NCI-H1436 (cell line): ENCODE measurements at regions not wholly inside any gene's neighbourhood (a gene's known extent, or its start where the extent isn't known, plus 50 kb on each side); places are given as distances from the start of the nearest gene placed in this dataset.

Experiments used
- DNase-seq: peaks from one replicate; lab custom pipeline; 2025; lab: John Stamatoyannopoulos, UW

DNA sequence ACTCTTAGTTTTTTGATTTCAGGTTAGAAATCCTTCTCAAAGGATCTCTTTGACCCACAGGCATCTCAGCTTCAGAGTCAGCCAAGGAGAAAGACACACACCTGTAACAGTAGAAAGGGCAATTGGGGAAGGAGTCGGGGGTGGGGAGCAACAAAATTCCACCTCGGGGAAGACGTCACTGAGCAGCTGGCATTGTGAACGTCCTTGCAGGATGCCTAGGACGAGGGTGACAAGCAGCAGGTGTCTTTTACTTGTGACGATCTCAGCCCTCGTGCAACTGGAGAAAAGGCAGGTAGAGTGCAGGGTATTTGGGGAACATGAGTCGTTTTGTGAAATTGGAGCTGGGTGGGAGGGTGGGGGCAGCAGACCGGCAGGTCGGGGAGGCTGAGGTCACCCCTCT lies 627.0 kb downstream of the ACTR3B start:
- DNase-seq = peak; percentile 54

DNA sequence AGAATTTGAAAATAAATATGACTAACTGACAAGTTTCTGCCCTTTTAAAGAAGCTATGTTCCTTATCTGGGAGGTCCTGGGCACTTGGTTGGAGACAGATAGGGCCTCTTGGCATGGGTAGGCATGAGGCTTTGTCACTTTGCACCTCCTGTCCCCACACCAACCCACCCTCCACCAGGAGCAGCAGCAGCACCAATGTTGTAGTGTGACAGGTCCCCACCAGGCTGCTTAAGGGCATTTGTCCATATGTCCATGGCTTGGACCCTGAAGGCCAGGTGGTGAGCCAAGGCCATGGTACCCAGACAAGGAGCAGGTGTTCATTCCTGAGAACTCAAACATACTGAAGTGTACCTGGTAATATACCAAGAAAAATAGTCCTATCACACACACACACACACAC lies 629.1 kb downstream of the ACTR3B start:
- no peak for DNase-seq

DNA sequence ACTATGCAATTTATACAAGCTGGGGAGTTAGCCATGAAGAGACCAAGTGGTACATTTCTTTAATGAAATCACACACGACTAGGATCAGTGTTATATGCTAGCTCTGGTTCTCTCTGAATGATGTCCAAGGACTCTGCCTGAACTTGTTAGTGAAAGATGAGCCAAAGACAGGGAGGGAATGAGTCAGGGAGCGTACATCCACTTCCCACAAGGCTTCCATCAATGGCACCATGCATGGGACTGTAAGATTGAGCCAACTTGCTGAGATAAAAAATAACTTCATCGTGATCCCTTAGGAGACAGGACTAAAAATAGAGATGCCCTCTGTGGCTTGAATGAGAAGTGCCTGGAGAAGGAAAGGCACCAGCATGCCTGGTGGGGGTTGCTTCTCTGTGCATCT lies 629.7 kb downstream of the ACTR3B start:
- DNase-seq = no peak

DNA sequence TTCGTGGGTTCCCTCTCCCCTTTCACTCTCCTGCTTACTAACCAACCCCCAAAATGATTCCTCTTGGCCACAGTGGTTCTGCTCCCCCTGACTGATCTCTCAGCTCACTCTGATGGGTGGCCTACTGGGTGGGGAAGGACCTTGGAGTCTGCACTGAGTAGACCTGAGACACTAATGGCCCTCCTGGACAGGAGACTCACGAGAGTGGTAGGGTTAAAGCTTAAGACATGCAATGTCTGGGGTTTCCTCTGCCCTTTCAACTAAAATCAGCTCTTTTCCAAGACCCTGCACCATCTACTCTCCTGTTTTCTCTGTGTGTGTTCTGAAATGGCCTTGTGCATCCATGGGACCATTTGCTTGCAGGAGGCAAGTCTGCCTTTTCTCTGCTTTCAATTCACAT lies 631.4 kb downstream of the ACTR3B start:
- DNase-seq = no peak

DNA sequence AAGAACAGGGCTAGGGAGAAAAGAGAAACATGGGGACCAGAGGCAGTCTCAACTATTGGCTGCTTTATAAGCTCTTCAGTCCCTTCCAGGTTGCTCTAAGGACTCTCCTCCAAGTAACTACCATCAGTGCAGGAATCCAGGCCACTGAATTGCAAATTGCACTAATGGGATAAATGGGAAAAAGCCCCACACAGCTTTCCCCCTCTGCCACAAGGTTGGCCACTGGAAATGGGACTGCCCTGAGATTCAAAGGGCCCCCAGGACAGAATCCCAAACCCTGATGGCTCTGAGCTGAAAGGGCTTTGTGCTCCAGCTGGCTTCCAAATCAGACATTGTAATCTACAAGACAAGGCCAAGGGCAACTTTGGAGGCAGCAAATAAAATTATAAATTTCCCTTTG lies 633.2 kb downstream of the ACTR3B start:
- no peak for DNase-seq

DNA sequence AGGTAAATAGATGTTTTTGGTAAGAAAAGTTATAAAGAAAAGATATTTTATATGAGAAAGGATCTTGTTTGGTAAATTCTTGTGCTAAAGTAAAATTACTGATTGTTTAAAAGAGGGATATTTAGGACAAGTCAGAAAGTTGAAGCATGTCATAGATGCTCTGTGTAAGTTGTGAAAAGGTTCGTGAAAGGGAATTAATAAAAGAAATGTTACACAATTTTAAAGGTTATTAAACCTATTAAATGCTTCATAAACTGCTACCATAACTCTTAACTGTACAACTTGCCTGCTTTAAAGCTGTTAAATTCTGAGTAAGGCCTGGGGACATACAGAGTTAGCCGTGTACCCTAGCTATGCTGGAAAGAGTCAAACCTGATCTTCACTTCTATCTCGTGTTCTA lies 634.1 kb downstream of the ACTR3B start:
- DNase-seq = no peak

DNA sequence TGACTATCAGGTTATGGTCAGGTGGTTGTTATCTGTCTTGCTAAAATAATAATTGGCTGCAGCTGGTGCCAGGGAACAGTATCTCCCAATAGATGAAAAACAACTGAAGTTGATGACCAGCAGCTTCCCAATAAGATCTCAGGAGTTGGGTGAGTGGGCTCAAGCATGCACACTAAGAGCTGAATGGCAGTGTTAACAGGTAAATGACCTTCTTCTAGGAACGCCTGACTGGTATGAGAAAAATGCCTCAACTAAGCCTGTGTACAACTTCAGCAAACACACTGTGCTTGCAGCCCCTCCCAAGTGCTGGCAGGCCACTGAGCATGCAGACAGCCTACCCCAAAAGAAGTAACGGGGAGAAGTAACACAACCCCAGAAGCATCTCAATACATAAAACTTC lies 636.9 kb downstream of the ACTR3B start:
- no peak for DNase-seq

DNA sequence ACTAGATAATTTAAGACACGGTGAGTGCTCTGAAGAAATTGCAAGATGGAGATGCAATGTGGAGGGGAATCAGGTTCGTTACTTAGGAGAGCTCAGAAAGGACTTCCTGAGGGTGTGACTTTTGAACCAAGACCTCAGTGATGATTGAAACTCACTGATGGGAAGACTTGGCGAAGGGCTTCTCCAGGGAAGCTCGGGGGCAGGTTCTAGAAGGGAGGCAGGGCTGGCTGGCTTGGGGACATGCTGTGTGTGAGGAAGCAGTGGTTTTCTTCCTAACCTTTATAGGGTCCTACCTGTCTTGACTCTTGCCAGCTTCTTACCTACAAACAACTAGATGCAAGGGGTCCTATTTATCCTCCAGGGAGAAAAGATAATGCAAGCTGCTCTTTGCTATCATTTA lies 637.9 kb downstream of the ACTR3B start:
- no peak for DNase-seq

DNA sequence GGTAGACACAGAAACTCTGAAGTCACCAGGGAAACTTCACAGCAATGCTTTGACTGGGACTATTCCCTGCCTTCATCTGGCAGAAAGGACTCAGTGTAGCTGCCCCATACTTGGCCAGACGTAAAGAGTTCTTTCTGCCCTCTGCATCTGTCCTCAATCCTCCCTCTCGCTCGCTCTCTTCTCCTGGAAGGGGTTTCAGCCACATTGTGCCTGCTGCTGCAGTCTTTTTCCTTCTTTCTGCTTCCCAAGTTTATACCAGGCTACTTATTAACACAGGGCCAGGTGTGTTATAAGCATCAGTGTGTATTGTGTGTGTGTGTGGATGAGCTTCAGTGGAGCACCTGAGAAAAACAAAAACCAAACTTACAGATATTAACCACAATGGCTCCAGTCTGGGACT lies 638.4 kb downstream of the ACTR3B start:
- DNase-seq = no peak

DNA sequence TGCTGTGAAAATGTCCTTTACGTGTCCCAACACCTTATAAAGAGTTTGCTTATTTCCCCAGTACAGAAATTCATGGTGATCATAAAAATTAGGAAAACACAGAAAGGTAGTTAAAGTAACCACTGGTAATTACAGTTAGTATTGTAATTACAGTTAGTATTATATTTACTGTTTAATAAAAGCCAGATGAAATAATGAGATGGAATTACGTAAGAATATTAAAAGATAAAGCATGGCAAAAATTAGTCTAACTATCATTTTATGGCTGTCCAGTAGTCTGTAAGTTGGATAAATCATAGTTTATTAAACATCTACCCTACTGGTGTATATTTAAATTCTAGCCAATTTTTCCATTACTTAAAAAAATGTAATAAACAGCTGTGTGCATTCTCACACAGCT lies 638.8 kb downstream of the ACTR3B start:
- no peak for DNase-seq

DNA sequence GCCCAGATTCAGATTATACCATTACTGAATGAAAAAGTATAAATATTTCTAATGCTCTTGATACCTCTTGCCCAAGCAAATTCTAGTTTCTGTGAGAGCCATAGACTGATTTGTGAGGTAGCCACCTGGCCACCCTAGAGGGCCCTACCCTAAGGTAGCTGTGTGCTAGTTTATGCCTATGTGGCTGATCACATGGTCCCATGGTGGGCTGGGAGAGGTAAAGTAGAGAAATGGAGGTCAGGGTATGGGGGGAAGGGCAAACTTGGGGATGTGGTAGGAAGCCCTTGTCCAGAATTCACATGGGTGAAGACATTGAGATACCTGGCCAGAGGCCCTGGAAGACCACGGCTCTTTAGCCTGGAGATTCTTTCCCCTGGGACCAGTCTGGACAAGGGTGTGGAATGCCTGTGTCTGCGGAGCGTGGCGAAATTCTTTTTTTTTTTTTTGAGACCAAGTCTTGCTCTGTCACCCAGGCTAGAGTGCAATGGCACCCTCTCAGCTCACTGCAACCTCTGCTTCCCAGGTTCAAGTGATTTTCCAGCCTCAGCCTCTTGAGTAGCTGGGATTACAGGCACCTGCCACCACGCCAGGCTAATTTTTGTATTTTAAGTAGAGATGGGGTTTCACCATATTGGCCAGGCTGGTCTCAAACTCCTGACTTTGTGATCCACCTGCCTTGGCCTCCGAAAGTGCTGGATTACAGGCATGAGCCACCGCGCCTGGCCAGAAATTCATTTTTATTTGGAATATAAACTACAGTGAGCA lies 639.4 kb downstream of the ACTR3B start:
- DNase-seq = no peak

DNA sequence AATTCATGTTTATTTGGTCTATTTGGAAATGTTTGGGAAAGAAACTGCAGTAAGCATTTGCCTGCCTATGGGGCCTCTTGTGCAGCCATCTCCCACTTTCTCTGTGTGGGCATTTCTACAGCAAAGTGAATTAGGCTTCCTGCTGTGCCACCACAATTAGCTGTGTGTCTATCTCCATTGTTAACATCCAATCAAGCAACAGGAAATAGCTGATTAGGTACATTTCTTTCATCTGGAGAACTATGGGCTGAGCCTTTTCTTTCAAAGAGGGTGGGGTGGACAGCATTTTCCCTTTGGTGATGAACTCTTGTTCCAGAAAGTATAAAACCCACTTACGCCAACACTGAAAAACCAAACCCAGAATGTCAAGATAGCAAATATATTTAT lies 640.0 kb downstream of the ACTR3B start:
- DNase-seq = no peak

DNA sequence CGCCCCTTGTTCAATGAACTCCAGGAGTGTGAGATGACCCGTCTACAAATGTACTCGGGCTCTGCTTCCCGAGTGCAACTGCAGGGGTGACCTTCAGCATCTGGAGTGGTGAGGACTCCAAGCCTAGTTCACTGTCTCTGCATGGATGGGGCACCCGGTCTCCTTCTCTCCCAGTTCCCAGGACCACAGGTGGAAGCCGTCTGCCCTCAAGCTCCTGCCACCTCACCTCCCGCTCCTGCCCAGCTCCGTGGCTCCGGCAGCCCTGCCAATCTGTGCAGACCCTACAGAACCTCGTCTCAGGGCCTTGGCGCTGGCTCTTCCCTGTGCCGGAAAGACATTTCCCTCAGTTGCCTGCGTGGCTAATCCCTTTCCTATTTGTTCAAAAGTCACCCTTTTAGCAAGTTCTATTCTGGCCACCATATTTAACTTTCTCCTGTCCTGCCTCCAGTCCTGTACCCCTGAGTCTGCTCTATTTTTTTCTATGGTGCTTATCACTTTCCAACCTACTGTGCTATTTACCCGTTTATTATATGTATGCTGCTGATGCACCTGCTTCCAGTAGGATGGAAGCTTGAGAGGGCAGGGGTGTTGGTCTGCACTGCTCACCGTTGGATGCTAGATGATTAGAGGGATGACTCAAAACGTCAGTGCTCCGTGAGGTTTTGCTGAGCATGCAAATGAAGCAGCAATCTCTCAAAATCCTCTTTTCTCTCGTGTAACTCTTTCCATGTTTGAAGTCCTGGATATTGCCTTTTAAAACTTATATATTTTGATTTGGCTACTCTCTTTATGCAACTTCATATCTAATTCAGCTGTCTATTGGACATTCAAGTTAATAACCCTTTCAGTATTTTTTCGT lies 641.4 kb downstream of the ACTR3B start:
- no peak for DNase-seq

DNA sequence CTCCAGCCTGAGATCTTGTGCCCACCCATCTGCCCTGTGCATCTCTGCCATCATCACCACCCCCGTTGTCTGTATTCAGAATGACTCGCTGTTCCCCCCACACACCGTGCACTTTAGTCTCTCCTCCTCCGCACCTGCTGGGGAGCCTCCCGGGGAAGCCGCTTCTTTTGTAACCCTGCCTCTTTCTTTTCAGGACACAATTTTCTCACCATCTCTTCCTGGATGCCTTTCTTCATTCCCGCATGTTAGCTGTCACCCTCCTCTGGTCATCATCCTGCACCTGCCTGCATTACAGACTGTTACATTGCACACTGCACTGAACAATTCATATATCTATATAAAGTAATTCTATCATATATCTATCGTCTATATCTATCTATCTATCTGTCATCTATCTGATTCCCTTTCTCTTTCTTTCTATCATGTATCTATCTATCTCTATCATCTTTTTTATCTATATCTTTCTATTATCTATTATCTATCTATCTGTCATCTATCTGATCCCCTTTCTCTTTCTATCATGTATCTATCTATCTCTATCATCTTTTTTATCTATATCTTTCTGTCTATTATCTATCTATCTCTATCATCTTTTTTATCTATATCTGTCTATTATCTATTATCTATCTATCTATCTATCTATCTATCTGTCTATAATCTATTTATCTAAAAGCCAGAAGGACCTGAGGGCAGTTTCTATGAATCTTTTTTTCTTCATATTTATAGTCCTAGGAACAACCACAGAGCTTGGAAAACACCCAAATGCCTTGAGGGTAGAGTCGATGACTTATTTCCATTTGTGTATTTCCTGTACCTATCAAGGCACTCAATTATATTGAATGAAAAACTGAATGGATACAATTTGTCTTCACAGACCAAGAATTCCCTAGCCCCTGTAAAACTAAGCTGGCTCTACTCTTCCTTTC lies 642.5 kb downstream of the ACTR3B start:
- no peak for DNase-seq

DNA sequence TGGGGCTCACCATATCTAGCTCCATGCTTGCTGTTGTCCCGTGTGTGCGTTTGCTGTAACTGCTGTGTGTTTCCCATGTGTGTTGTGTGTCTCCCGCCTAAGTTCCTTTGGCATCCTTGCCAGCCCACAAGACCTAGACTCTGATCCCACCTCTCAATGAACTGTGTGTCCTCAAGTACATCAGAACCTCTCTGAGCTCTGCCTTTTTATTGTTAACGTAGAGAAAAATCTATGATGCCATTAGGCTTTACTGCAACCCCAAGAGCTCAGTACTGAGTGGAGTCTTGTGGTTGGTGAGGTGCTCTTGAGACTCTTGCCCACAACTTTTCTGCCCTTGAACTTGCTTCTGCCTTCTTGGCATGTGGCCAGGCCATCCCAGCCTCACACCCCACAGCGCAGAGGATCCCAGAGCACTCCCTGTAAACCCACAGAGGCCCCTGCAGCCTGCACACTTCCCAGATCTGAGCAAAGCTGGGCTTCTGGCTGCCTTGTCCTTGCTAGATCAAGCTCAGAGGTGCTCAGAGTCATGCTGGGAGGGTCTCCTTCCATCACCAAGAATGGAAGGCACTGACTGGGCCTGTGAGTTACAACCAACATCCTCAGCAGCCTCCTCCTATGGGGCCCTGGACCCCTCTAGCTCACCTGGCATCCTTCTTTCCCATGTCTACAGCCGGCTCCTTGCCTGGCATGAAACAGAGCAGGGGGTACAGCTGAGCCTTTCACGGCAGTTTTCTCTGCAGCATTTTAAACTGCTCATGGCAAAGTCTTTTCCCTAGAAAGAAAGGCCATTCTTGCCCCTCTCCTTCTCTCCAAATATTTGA lies 643.4 kb downstream of the ACTR3B start:
- no peak for DNase-seq

DNA sequence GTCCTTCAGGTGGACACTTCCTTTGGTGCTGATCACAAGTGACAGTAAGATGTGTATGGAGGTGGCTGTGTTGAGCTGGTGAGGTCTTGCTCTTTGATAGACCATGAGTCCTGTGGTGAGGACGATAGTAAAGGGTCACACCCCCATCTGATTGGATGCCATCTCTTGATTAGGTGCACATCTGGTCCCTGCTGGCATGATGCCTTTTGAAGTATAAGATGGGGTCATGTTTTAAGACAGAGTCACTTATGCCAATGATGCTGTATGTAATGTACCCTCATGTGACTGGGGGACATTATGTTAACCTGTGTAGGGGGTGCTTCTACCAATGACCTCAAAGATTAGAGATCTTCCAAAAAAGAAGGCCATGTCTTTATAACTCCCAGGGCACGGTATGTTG lies 644.6 kb downstream of the ACTR3B start:
- no peak for DNase-seq

DNA sequence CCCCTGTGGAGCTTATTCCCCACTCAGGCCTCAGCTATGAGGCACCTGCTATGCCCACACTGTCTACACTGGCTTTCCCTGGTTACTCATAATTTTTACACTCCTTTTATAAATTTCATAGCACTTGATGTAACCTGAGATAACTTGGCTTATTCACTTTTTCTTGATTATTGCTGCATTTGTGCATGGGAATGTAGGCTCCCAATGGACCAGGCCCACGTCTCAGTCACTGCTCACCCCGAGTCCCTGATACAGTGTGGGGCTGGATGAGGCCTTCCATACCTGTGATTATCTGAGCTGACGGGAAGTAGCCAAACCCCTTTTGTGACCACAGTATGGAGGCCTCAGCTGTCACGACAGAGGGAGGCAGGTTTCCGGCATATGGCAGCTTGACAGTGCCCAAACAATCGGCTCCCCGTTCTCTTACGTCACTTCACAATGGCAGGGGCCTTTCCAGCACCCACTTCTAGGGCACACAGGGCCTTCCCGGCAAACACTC lies 645.3 kb downstream of the ACTR3B start:
- DNase-seq = no peak

DNA sequence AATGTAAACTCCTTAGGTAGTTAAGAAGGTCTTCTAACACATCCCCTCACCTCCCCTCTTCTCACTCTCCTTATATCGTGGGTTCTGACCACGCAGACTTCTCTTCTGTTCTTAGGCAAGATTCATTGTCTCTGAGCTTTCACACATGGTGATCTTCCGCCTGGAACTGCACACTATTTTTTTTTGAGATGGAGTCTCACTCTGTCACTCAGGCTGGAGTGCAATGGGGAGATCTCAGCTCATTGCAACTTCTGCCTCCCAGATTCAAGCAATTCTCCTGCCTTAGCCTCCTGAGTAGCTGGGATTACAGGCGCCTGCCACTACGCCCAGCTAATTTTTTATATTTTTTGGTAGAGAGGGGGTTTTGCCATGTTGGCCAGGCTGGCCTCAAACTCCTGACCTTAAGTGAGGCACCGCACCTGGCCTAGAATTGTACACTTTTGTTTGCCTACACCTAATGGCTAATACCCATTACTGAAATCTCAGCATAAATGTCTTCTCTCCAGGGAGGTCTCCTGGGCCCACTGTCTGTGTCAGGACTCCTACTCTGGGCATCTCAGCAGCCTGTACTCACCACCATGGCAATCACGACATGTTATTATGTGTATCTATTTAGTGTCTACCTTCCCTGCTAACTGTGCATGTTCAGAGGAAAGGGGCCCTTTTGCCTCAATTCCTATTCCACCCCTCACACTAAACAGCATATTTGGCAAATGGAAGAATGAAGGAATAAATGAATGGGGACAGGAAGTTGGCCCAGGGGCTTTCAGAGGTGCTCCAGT lies 646.3 kb upstream of the DPP6 start:
- no peak for DNase-seq

DNA sequence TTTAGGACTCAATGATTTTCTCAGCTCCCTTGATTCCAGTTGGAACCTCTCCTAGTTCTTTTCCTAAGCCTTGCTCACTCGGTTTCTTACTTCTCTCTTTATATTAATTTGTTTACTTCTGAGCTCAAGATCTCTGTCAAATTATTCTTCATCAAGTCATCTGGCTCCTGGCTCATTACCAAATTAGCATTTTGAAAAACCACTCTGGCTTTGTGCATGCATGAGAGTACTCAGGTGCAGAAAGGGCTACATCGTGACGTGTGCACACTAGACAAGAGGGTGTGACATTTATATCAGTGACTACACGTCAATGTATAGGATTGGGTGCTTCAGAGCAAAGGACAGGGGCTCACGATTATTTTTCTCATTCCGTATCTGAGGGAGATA lies 645.7 kb upstream of the DPP6 start:
- DNase-seq = peak; percentile 83

DNA sequence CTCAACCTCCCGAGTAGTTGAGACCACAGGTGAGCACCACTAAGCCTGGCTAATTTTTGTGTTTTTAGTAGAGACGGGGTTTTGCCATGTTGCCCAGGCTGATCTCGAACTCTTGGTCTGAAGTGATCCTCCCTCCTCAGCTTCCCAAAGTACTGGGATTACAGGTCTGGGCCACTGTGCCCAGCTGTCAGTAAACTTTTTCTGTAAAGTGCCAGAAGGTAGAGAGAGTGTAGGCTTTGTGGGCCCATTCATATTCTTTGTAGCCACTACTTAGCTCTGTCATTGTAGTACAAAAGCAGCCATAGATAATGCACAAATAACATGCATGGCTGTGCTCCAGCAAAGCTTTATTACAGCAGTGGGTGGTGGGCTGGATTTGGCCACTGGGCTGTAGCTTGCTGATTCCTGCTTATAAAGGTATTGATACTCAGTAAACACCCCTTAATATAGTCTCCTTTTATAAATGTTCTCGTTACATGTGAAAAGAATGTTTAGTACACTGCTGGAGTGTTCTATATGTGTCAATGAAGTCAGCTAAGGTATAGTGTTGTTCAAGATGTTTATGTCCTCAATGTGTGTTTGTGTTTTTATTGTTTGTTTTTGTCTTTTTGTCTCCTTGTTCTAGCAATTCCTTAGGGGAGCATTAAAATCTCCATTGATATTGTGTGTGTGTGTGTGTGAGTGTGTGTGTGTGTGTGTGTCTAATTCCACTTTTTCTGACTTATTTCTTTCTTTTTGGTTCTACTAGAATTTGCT lies 644.7 kb upstream of the DPP6 start:
- DNase-seq = no peak
